Mucosa of rectum (tissue), 2 donors: ENCODE measurements at regions not wholly inside any gene's neighbourhood (a gene's known extent, or its start where the extent isn't known, plus 50 kb on each side); places are given as distances from the start of the nearest gene placed in this dataset.
"Not testable (repeated sequence)": the region's sequence is repeated elsewhere in the genome, so short reads cannot be mapped to it uniquely, and the experiment has no call there.

ENCODE experiments used
- H3K27ac ChIP-seq, 2 donors: one replicate each; pipeline ENCODE4 v1.7.0; 2013; ENCODE audit warnings: inconsistent platforms in 2 of 2, low read depth in 2 of 2, low read length in 2 of 2
- H3K27me3 ChIP-seq, 2 donors: one replicate each; pipeline ENCODE4 v1.7.0; 2013; ENCODE audit warnings: low read length in 2 of 2; ENCODE audit not compliant: control insufficient read depth in 2 of 2, insufficient read depth in 2 of 2
- H3K36me3 ChIP-seq, 2 donors: one replicate each; pipeline ENCODE4 v1.7.0; 2013; ENCODE audit warnings: low read length in 2 of 2; ENCODE audit not compliant: control insufficient read depth in 2 of 2, insufficient read depth in 2 of 2
- H3K4me1 ChIP-seq, 2 donors: one replicate each; pipeline ENCODE4 v1.7.0; 2013; ENCODE audit warnings: low read length in 2 of 2, mild to moderate bottlenecking in 1 of 2; ENCODE audit not compliant: control insufficient read depth in 2 of 2, insufficient read depth in 2 of 2
- H3K4me3 ChIP-seq, 2 donors: one replicate each; pipeline ENCODE4 v1.7.0; 2013; ENCODE audit warnings: low read length in 2 of 2
- H3K9ac ChIP-seq, 2 donors: one replicate each; pipeline ENCODE4 v1.7.0; 2013; ENCODE audit warnings: low read length in 2 of 2, low read depth in 1 of 2, mild to moderate bottlenecking in 1 of 2
- H3K9me3 ChIP-seq, 2 donors: one replicate each; pipeline ENCODE4 v1.7.0; 2013; ENCODE audit warnings: low read length in 2 of 2; ENCODE audit not compliant: control insufficient read depth in 2 of 2
- donor health status: healthy.
- donor health status: Normal muscosa, but diverticular disease.

DNA sequence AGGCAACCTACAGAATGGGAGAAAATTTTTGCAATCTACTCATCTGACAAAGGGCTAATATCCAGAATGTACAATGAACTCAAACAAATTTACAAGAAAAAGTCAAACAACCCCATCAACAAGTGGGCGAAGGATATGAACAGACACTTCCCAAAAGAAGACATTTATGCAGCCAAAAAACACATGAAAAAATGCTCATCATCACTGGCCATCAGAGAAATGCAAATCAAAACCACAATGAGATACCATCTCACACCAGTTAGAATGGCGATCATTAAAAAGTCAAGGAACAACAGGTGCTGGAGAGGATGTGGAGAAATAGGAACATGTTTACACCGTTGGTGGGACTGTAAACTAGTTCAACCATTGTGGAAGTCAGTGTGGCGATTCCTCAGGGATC lies 192.2 kb downstream of the RTL9 start:
- H3K36me3 ChIP-seq = not testable (repeated sequence)

DNA sequence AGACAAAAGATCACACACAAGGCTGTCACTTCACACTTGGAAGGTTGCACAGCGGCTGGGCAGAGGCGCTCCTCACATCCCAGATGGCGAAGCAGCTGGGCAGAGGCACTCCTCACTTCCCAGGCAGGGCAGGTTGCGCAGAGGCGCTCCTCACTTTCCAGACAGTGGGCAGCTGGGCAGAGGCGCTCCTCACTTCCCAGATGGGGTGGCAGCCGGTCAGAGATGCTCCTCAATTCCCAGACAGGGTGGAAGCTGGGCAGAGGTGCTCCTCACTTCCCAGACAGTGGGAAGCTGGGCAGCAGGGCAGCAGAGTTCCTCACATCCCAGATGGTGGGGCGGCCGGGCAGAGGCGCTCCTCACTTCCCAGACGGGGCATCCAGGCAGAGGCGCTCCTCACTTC lies 199.2 kb downstream of the RTL9 start:
- H3K36me3 ChIP-seq = no peaks in the 10 kb centered on the region
- H3K4me1 ChIP-seq = no peaks in the 10 kb centered on the region
- no peaks in the 10 kb centered on the region for H3K27me3 ChIP-seq
- no peaks in the 10 kb centered on the region for H3K9me3 ChIP-seq
- H3K9ac ChIP-seq = no peak overlapping the region
- H3K27ac ChIP-seq = no peak overlapping the region
- no peak overlapping the region for H3K4me3 ChIP-seq

More for the DNA sequence above, 192.2 kb downstream of the RTL9 start:
- not testable (repeated sequence) for H3K9ac ChIP-seq, H3K4me3 ChIP-seq, H3K9me3 ChIP-seq, H3K4me1 ChIP-seq, H3K27ac ChIP-seq, H3K27me3 ChIP-seq

DNA sequence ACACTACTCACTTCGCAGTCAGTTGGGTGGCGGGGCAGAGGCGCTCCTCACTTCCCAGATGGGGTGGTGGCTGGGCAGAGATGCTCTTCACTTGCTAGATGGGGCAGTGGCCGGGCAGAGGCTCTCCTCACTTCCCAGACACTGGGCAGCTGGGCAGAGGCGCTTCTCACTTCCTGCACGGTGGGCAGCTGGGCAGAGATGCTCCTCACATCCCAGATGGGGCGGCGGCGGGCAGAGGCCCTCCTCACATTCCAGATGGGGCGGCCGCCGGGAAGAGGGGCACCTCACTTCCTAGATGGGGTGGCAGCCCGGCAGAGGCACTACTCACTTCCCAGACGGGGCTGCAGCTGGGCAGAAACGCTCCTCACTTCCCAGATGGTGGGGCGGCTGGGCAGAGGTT lies 199.8 kb downstream of the RTL9 start:
- H3K4me1 ChIP-seq = no peaks in the 10 kb centered on the region
- no peaks in the 10 kb centered on the region for H3K27me3 ChIP-seq
- H3K9ac ChIP-seq = no peak overlapping the region
- H3K36me3 ChIP-seq = no peaks in the 10 kb centered on the region
- H3K4me3 ChIP-seq = no peak overlapping the region
- H3K27ac ChIP-seq = no peak overlapping the region
- no peaks in the 10 kb centered on the region for H3K9me3 ChIP-seq

DNA sequence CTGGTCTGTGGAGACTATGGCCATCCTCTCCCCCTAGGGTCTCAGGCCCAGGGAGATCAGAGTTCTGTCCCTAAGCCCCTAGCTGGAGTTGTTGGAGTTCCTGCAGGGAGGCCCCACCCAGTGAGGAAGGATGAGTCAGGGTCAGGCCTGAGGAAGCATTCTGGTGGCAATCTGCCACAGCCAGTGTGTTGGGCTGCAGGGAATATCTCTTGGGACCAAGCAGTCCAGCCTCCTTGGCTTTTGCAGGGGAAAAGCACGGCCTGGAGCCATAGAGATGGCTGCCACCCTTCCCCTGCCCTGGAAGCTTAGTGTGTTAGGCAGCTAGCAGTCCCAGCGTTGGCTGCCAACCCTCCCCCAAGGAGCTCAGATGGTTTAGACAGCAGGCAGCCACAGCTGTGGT lies 202.4 kb downstream of the RTL9 start:
- H3K27me3 ChIP-seq = no peaks in the 10 kb centered on the region
- no peak overlapping the region for H3K27ac ChIP-seq
- no peak overlapping the region for H3K4me3 ChIP-seq
- H3K9ac ChIP-seq = no peak overlapping the region
- H3K9me3 ChIP-seq = peaks cover 0 to 4% of the 10 kb centered on the region in 2 donors
- H3K4me1 ChIP-seq = no peaks in the 10 kb centered on the region
- no peaks in the 10 kb centered on the region for H3K36me3 ChIP-seq

DNA sequence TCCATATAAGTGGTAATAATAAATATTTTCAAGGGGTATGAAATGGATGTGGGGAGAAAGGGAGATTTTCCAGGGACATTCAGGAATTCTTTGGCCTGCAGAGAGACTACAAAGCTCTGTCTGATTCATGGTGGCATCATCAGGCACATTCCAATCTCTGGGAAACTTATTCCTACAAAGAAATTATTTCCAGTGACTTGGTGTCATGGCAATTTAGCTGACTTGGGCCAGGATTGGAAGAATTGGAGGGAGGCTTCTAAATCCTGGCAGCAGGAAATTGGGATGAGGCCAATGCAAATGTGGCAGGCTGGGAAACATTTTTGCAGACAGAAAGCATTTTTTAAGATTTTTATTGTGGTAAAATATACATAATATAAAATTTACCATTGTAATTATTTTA lies 204.6 kb downstream of the RTL9 start:
- H3K27ac ChIP-seq = no peak overlapping the region
- peaks cover 0 to 4% of the 10 kb centered on the region in 2 donors for H3K9me3 ChIP-seq
- H3K4me3 ChIP-seq = no peak overlapping the region
- H3K27me3 ChIP-seq = no peaks in the 10 kb centered on the region
- no peaks in the 10 kb centered on the region for H3K36me3 ChIP-seq
- H3K4me1 ChIP-seq = no peaks in the 10 kb centered on the region
- no peak overlapping the region for H3K9ac ChIP-seq

DNA sequence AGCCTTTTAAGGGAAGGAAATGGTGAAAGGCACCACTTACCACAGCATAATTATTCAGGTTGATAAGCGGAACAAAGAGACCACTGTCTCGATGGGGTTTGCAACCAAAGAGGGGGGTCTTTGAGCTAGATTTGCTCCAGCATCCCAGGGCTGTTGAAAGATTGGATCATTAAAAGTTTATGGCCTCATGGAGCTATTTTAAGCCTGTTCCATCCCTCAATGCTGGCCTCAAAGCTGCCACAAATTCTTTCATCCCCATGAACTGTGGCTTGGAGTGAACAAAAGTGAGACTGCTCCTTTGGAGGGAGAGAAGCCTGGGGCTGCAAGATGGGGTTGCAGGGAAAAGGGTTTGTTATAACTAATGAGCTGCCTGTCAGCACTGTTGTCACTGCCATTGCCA lies 209.8 kb downstream of the RTL9 start:
- Histone ChIP-seq H3K36me3 (no peaks in the 10 kb centered on the region), H3K27me3 (peaks cover 0 to 3% of the 10 kb centered on the region in 2 donors), H3K9ac (no peak overlapping the region), H3K4me3 (no peak overlapping the region), H3K9me3 (peaks cover 0 to 4% of the 10 kb centered on the region in 2 donors), H3K27ac (no peak overlapping the region), H3K4me1 (no peaks in the 10 kb centered on the region)

DNA sequence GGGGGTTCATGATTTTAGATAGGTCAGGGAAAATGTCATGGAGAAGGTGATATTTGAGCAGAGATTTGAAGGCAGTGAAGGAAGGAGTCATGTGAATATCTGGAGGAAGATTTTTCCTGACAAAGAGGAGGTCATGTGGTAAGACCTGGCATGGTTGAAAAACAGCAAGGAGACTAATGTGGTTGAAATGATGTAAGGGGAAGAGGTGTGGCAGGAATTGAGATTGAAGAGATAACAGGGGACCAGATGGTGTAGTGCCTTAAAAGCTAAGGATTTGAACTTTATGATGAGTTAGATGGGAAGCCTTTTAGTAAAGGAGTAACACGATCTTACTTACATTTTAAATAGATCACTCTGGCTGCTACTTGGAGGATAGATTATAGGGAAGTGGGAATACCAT lies 210.9 kb downstream of the RTL9 start:
- no peak overlapping the region for H3K27ac ChIP-seq
- H3K27me3 ChIP-seq = peaks cover 0 to 3% of the 10 kb centered on the region in 2 donors
- peaks cover 0 to 4% of the 10 kb centered on the region in 2 donors for H3K9me3 ChIP-seq
- H3K4me3 ChIP-seq = no peak overlapping the region
- H3K9ac ChIP-seq = no peak overlapping the region
- H3K4me1 ChIP-seq = no peaks in the 10 kb centered on the region
- H3K36me3 ChIP-seq = no peaks in the 10 kb centered on the region

DNA sequence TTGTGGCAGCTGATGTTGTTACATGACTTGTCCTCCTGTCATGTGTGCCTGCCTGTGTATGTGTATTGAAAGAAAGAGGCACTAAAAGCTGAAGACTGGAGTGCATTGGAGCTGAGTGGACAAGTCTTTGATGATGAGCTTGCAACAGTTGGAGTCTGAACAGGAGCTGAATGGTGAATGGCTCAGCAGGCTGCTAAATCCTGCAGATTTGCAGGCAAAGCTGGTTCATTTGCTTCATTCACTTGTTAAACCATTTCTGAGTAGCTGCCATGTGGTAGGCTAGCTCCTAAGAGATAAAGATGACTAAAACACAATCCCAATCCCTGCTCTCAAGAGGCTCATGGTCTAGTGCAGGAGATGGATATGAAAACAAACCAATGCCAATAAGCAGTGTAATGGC lies 217.3 kb downstream of the CHRDL1 start:
- Histone ChIP-seq H3K9me3 (no peaks in the 10 kb centered on the region), H3K36me3 (no peaks in the 10 kb centered on the region), H3K4me3 (no peak overlapping the region), H3K9ac (no peak overlapping the region), H3K4me1 (no peaks in the 10 kb centered on the region), H3K27ac (no peak overlapping the region), H3K27me3 (peaks cover 3 to 6% of the 10 kb centered on the region in 2 donors)

DNA sequence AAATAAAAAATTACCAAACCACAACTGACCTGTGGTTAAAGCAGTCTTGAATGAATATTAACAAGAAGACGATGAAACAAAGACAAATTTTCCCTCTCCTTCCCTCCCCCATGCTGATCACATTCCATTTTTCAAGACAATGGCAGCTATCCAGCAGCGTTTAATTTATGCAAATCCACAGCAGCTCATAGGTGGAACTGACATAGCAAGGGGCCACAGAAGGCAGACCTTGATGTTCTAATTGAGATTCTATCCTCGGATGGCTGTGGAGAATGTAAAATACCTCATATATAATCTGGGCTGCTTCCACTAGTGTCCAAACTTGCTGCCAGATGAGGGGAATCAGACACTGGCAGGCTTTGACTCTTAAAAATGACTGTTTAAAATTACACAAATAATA lies 211.5 kb downstream of the CHRDL1 start:
- Histone ChIP-seq H3K9ac (no peak overlapping the region), H3K4me1 (no peaks in the 10 kb centered on the region), H3K4me3 (no peak overlapping the region), H3K27me3 (peaks cover 0 to 2% of the 10 kb centered on the region in 2 donors), H3K9me3 (no peaks in the 10 kb centered on the region), H3K36me3 (no peaks in the 10 kb centered on the region), H3K27ac (no peak overlapping the region)

DNA sequence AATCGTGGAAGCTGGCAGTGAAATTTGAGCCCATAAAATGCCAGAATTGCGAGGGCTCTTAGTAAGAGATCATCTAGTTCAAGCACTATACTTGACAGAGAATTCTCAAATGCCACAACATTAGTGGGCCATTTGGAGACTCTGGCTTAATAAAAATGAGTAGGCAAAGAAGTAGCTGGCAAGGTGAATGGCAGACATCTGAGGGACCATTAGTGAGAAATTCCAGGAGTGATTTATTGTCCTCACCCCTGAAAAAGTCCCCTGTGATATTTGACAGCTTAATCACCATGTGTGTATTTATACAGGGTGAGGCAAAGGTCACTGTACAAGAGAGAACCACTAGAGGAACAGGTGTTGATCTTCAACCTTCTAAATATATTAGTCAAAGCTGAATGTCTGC lies 207.5 kb downstream of the CHRDL1 start:
- H3K4me3 ChIP-seq = no peak overlapping the region
- no peaks in the 10 kb centered on the region for H3K9me3 ChIP-seq
- peaks cover 0 to 2% of the 10 kb centered on the region in 2 donors for H3K27me3 ChIP-seq
- H3K36me3 ChIP-seq = no peaks in the 10 kb centered on the region
- no peaks in the 10 kb centered on the region for H3K4me1 ChIP-seq
- H3K27ac ChIP-seq = no peak overlapping the region
- H3K9ac ChIP-seq = no peak overlapping the region

DNA sequence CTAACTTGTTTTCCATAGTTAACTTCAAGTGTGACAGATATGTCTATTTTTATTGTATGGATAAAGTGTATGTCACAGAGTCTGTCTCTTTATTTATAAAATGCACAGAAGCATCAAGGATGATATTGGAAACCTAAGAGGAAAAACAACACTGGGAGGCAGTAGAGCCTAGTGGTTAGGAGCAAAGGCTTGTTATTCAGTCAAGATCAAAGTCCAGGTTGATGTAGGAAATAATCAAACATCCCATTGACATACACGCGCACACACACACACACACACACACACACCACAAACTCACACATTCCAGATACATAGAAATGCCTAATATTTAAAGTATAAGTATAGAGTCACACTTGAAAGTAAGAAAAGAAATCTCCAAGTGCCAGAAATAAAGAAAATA lies 206.8 kb downstream of the CHRDL1 start:
- Histone ChIP-seq H3K9ac (no peak overlapping the region), H3K4me3 (no peak overlapping the region)

More for the DNA sequence above, 206.8 kb downstream of the CHRDL1 start:
- Histone ChIP-seq H3K4me1 (no peaks in the 10 kb centered on the region), H3K27me3 (peaks cover 0 to 2% of the 10 kb centered on the region in 2 donors), H3K27ac (no peak overlapping the region), H3K36me3 (no peaks in the 10 kb centered on the region), H3K9me3 (no peaks in the 10 kb centered on the region)
